HEK293 (cell line): ENCODE measurements at regions not wholly inside any gene's neighbourhood (a gene's known extent, or its start where the extent isn't known, plus 50 kb on each side); places are given as distances from the start of the nearest gene placed in this dataset.

Experiments
- CTCF ChIA-PET: fragments of 350-600 bp; formaldehyde crosslinking; extraction: SDS; loops from one replicate; lab custom pipeline; 2021; ENCODE audit warnings: antibody characterized with exemption; lab: Yijun Ruan, JAX
- POLR2A ChIA-PET: fragments of 300-600 bp; formaldehyde crosslinking; extraction: SDS; loops from one replicate; lab custom pipeline; 2020; ENCODE audit warnings: antibody characterized with exemption, inconsistent platforms; lab: Yijun Ruan, JAX
- H3K27ac ChIP-seq: fragments of 200-500 bp; sonication (Bioruptor generic); 2 replicates; pipeline ENCODE4 v1.5.1; 2014; ENCODE audit warnings: low read depth, low read length, control low read depth, inconsistent platforms; ENCODE audit errors: extremely low read depth
- H3K36me3 ChIP-seq, 2 experiments: fragments of 200-500 bp in 1 of 2; sonication (Bioruptor generic) in 1 of 2; 1 replicate in 1 of 2; 2 replicates in 1 of 2; pipeline ENCODE4 v1.5.1; 2014 to 2017; ENCODE audit warnings: inconsistent platforms in 2 of 2, low read length in 2 of 2; ENCODE audit not compliant: control insufficient read depth in 2 of 2, insufficient read depth in 1 of 2
- H3K4me1 ChIP-seq: fragments of 200-500 bp; sonication (Bioruptor generic); 2 replicates; pipeline ENCODE4 v1.5.1; 2014; ENCODE audit warnings: mild to moderate bottlenecking, low read length, inconsistent platforms; ENCODE audit not compliant: control insufficient read depth, insufficient read depth
- H3K4me3 ChIP-seq: 2 replicates; pipeline ENCODE4 v1.5.1; 2011; ENCODE audit warnings: low read depth, mild to moderate bottlenecking, control low read depth, low read length, moderate library complexity
- H3K9me3 ChIP-seq: fragments of 200-500 bp; sonication (Bioruptor generic); 2 replicates; pipeline ENCODE4 v1.5.1; 2014; ENCODE audit warnings: low read depth, low read length, inconsistent platforms; ENCODE audit not compliant: control insufficient read depth, insufficient read depth
- HIC1 ChIP-seq: fragments of 450-650 bp; formaldehyde crosslinking; IDR thresholded peaks from 2 replicates; pipeline ENCODE4 v1.5.1; 2016; ENCODE audit warnings: missing biosample characterization, missing genetic modification characterization
- MEIS1 ChIP-seq: sonication (generic); formaldehyde crosslinking; IDR thresholded peaks from 2 replicates; pipeline ENCODE4 v1.8.1; 2022; ENCODE audit warnings: missing genetic modification reagents, mild to moderate bottlenecking, borderline replicate concordance
- WT1 ChIP-seq: fragments of 450-650 bp; formaldehyde crosslinking; IDR thresholded peaks from 2 replicates; pipeline ENCODE4 v1.5.1; 2016; ENCODE audit warnings: missing biosample characterization, missing genetic modification characterization
- ZFP3 ChIP-seq: fragments of 450-650 bp; formaldehyde crosslinking; IDR thresholded peaks from 2 replicates; pipeline ENCODE4 v1.5.1; 2016; ENCODE audit warnings: low read depth, missing biosample characterization, missing genetic modification characterization
- ZNF114 ChIP-seq: fragments of 450-650 bp; formaldehyde crosslinking; IDR thresholded peaks from 2 replicates; pipeline ENCODE4 v1.5.0; 2017; ENCODE audit warnings: missing biosample characterization, missing genetic modification characterization
- ZNF155 ChIP-seq: fragments of 450-650 bp; formaldehyde crosslinking; IDR thresholded peaks from 2 replicates; pipeline ENCODE4 v1.5.1; 2016; ENCODE audit warnings: missing biosample characterization, missing genetic modification characterization
- ZNF184 ChIP-seq: fragments of 450-650 bp; IDR thresholded peaks from 2 replicates; pipeline ENCODE4 v1.5.1; 2018; ENCODE audit warnings: missing biosample characterization, mild to moderate bottlenecking, missing genetic modification characterization
- ZNF223 ChIP-seq: fragments of 450-650 bp; formaldehyde crosslinking; IDR thresholded peaks from 2 replicates; pipeline ENCODE4 v1.5.1; 2016; ENCODE audit warnings: missing biosample characterization, missing genetic modification characterization
- ZNF24 ChIP-seq: fragments of 450-650 bp; formaldehyde crosslinking; IDR thresholded peaks from 2 replicates; pipeline ENCODE4 v1.5.1; 2016; ENCODE audit warnings: missing biosample characterization, missing genetic modification characterization
- ZNF324 ChIP-seq: fragments of 450-650 bp; formaldehyde crosslinking; IDR thresholded peaks from 2 replicates; pipeline ENCODE4 v1.5.1; 2016; ENCODE audit warnings: missing biosample characterization, missing genetic modification characterization
- ZNF37A ChIP-seq: fragments of 450-650 bp; IDR thresholded peaks from 2 replicates; pipeline ENCODE4 v1.5.1; 2018; ENCODE audit warnings: missing biosample characterization, missing genetic modification characterization
- ZNF398 ChIP-seq: fragments of 450-650 bp; formaldehyde crosslinking; IDR thresholded peaks from 2 replicates; pipeline ENCODE4 v1.5.1; 2017; ENCODE audit warnings: missing biosample characterization, missing genetic modification characterization
- ZNF514 ChIP-seq: fragments of 450-650 bp; formaldehyde crosslinking; IDR thresholded peaks from 2 replicates; pipeline ENCODE4 v1.5.1; 2016; ENCODE audit warnings: missing biosample characterization, missing genetic modification characterization
- ZNF560 ChIP-seq: fragments of 450-650 bp; formaldehyde crosslinking; IDR thresholded peaks from 2 replicates; pipeline ENCODE4 v1.5.1; 2017; ENCODE audit warnings: missing biosample characterization, missing genetic modification characterization, borderline replicate concordance
- ZNF707 ChIP-seq: fragments of 450-650 bp; formaldehyde crosslinking; IDR thresholded peaks from 2 replicates; pipeline ENCODE4 v1.5.1; 2016; ENCODE audit warnings: missing biosample characterization, missing genetic modification characterization
- ZNF776 ChIP-seq: fragments of 450-650 bp; formaldehyde crosslinking; IDR thresholded peaks from 2 replicates; pipeline ENCODE4 v1.5.0; 2017; ENCODE audit warnings: missing biosample characterization, missing genetic modification characterization, borderline replicate concordance
- ZXDB ChIP-seq: fragments of 450-650 bp; formaldehyde crosslinking; IDR thresholded peaks from 2 replicates; pipeline ENCODE4 v1.5.1; 2016; ENCODE audit warnings: missing biosample characterization, missing genetic modification characterization
- TF ChIP-seq, protein P1 (sequence below): fragments of 450-650 bp; formaldehyde crosslinking; IDR thresholded peaks from 2 replicates; pipeline ENCODE4 v1.5.1; 2017; ENCODE audit warnings: missing biosample characterization, missing genetic modification characterization
- TF ChIP-seq, protein P2 (sequence below): fragments of 450-650 bp; formaldehyde crosslinking; IDR thresholded peaks from 2 replicates; pipeline ENCODE4 v1.5.1; 2016; ENCODE audit warnings: missing biosample characterization, missing genetic modification characterization
- TF ChIP-seq, protein P3 (sequence below): fragments of 450-650 bp; formaldehyde crosslinking; IDR thresholded peaks from 2 replicates; pipeline ENCODE4 v1.5.0; 2017; ENCODE audit warnings: missing biosample characterization, missing genetic modification characterization, borderline replicate concordance
- TF ChIP-seq, protein P4 (sequence below): fragments of 450-650 bp; formaldehyde crosslinking; IDR thresholded peaks from 2 replicates; pipeline ENCODE4; 2016; ENCODE audit warnings: missing biosample characterization, missing genetic modification characterization

- Histone ChIP-seq H3K27ac (no peak overlapping the region), H3K4me3 (no peak overlapping the region), H3K36me3 (no peaks in the 10 kb centered on the region), H3K4me1 (peaks cover 7% of the 10 kb centered on the region; the same call in 1 of the 2 replicates), H3K9me3 (no peaks in the 10 kb centered on the region)
- TF ChIP-seq, protein P1, sequence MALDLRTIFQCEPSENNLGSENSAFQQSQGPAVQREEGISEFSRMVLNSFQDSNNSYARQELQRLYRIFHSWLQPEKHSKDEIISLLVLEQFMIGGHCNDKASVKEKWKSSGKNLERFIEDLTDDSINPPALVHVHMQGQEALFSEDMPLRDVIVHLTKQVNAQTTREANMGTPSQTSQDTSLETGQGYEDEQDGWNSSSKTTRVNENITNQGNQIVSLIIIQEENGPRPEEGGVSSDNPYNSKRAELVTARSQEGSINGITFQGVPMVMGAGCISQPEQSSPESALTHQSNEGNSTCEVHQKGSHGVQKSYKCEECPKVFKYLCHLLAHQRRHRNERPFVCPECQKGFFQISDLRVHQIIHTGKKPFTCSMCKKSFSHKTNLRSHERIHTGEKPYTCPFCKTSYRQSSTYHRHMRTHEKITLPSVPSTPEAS: no peak
- no peak for TF ChIP-seq ZNF24 (tag by site-specific recombination)
- ChIA-PET POLR2A (interaction anchor here (0.7 kb wide), 1 partner anchor 19 kb away, joined by 3 read pairs; no protein-coding TSS in a partner anchor), CTCF (interaction anchor here (1.5 kb wide), 1 partner anchor 15 kb away, joined by 3 read pairs; no protein-coding TSS in a partner anchor)
Measured at GRCh38 chr15:91534976-91535375, 318.5 kb upstream of the SLCO3A1 start.

DNA sequence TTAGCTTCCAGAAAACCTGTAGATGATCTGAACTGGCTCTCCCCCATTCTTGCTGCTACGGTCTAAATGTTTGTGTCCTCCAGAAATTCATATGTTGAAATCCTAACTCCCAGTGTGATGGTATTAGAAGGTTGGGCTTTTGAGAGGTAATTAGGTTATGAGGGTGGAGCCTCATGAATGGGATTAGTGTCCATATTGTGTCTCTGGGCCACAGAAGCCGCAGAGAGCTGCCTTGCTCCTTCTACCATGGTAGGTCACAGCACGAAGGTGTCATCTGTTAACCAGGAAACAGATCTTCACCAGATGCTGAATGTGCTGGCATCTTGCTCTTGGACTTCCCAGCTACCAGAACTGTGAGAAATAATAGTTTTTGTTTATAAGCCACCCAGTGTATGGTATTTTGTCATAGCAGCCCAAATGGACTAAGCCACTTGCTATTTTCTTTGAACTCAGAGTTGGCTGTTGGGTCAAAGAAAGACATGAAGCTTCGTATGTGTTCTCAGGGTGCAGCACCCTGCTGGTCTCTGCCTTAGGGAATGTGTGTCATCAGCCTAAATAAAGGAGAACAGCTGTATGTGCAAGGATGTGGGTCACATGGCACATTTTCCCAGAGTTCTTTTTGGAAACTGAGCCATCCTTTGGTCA lies 317.5 kb upstream of the SLCO3A1 start:
- Histone ChIP-seq H3K4me3 (no peak overlapping the region), H3K4me1 (peaks cover 7% of the 10 kb centered on the region; the same call in 1 of the 2 replicates), H3K36me3 (no peaks in the 10 kb centered on the region), H3K9me3 (no peaks in the 10 kb centered on the region), H3K27ac (no peak overlapping the region)
- ChIA-PET POLR2A (interaction anchor here (0.7 kb wide), 1 partner anchor 20 kb away, joined by 3 read pairs; no protein-coding TSS in a partner anchor), CTCF (interaction anchor here (0.7 to 1.8 kb wide), 4 partner anchors 16 to 1182 kb away, joined by 3 to 4 read pairs (median 4); no protein-coding TSS in a partner anchor)
- TF ChIP-seq ZNF398 (no peak), ZXDB (tag by site-specific recombination) (no peak), ZNF37A (tag by site-specific recombination) (no peak), ZNF114 (no peak), MEIS1 (CRISPR knock-in tag) (no peak), ZNF560 (tag by site-specific recombination) (no peak), ZNF776 (tag by site-specific recombination) (no peak), HIC1 (no peak), WT1 (tag by site-specific recombination) (no peak), ZNF324 (tag by site-specific recombination) (no peak), ZNF155 (tag by site-specific recombination) (no peak), ZNF223 (tag by site-specific recombination) (no peak), ZNF707 (tag by site-specific recombination) (no peak), ZNF184 (no peak), ZFP3 (no peak), ZNF514 (no peak)
- TF ChIP-seq, protein P2, sequence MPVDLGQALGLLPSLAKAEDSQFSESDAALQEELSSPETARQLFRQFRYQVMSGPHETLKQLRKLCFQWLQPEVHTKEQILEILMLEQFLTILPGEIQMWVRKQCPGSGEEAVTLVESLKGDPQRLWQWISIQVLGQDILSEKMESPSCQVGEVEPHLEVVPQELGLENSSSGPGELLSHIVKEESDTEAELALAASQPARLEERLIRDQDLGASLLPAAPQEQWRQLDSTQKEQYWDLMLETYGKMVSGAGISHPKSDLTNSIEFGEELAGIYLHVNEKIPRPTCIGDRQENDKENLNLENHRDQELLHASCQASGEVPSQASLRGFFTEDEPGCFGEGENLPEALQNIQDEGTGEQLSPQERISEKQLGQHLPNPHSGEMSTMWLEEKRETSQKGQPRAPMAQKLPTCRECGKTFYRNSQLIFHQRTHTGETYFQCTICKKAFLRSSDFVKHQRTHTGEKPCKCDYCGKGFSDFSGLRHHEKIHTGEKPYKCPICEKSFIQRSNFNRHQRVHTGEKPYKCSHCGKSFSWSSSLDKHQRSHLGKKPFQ (tag by site-specific recombination): no peak
- TF ChIP-seq, protein P3, sequence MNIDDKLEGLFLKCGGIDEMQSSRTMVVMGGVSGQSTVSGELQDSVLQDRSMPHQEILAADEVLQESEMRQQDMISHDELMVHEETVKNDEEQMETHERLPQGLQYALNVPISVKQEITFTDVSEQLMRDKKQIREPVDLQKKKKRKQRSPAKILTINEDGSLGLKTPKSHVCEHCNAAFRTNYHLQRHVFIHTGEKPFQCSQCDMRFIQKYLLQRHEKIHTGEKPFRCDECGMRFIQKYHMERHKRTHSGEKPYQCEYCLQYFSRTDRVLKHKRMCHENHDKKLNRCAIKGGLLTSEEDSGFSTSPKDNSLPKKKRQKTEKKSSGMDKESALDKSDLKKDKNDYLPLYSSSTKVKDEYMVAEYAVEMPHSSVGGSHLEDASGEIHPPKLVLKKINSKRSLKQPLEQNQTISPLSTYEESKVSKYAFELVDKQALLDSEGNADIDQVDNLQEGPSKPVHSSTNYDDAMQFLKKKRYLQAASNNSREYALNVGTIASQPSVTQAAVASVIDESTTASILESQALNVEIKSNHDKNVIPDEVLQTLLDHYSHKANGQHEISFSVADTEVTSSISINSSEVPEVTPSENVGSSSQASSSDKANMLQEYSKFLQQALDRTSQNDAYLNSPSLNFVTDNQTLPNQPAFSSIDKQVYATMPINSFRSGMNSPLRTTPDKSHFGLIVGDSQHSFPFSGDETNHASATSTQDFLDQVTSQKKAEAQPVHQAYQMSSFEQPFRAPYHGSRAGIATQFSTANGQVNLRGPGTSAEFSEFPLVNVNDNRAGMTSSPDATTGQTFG: no peak
- TF ChIP-seq, protein P4, sequence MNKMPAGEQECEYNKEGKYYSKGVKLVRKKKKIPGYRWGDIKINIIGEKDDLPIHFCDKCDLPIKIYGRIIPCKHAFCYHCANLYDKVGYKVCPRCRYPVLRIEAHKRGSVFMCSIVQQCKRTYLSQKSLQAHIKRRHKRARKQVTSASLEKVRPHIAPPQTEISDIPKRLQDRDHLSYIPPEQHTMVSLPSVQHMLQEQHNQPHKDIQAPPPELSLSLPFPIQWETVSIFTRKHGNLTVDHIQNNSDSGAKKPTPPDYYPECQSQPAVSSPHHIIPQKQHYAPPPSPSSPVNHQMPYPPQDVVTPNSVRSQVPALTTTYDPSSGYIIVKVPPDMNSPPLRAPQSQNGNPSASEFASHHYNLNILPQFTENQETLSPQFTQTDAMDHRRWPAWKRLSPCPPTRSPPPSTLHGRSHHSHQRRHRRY (tag by site-specific recombination): no peak
